Right lobe of liver (tissue), 4 donors: ENCODE measurements at regions not wholly inside any gene's neighbourhood (a gene's known extent, or its start where the extent isn't known, plus 50 kb on each side); places are given as distances from the start of the nearest gene placed in this dataset.

Experiments used
- POLR2A ChIP-seq: fragments of 450-650 bp; IDR thresholded peaks from one replicate; pipeline ENCODE4 v1.6.1; 2017; ENCODE audit warnings: antibody characterized with exemption, mild to moderate bottlenecking
- TF ChIP-seq, protein P1 (sequence below), 4 donors: fragments of 200-600 bp in 3 of 4; fragments of 450-650 bp in 1 of 4; IDR thresholded peaks; one replicate each; pipeline versions ENCODE4 v1.5.1 to v1.8.0; 2016 to 2022; ENCODE audit warnings: antibody characterized with exemption in 4 of 4, mild to moderate bottlenecking in 2 of 4
- donor health status: DM: no; HTN: no; CAD: no.
- donor health status: DM: no; HTN: no; CAD: no.
- donor health status: DM: no; HTN: yes; CAD: no.

DNA sequence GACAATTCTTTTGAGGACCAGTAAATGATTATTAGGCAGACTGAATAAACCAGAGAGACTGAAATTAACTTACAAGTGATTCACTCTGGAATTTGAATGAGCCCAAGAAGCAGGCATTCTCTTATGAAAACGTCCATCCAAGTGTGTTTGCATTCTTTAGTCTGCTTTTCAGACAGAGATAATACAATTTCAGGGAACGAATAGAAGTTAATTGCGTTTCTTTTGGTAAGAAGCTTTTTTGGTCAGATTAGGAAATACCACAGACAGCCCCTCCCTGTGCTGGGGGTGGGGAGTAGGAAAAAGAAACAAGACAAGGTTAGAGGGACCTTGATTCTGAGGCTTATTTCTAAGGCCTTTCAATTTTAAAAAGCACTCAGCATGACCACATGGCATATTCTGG lies 874.4 kb downstream of the SUCLG1 start:
- TF ChIP-seq POLR2A, result no peak
- TF ChIP-seq, protein P1, sequence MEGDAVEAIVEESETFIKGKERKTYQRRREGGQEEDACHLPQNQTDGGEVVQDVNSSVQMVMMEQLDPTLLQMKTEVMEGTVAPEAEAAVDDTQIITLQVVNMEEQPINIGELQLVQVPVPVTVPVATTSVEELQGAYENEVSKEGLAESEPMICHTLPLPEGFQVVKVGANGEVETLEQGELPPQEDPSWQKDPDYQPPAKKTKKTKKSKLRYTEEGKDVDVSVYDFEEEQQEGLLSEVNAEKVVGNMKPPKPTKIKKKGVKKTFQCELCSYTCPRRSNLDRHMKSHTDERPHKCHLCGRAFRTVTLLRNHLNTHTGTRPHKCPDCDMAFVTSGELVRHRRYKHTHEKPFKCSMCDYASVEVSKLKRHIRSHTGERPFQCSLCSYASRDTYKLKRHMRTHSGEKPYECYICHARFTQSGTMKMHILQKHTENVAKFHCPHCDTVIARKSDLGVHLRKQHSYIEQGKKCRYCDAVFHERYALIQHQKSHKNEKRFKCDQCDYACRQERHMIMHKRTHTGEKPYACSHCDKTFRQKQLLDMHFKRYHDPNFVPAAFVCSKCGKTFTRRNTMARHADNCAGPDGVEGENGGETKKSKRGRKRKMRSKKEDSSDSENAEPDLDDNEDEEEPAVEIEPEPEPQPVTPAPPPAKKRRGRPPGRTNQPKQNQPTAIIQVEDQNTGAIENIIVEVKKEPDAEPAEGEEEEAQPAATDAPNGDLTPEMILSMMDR (IDR thresholded peaks at IDR 0.05), result no peak
